ENCODE measurements at regions not wholly inside any gene's neighbourhood (a gene's known extent, or its start where the extent isn't known, plus 50 kb on each side); places are given as distances from the start of the nearest gene placed in this dataset.

DNA sequence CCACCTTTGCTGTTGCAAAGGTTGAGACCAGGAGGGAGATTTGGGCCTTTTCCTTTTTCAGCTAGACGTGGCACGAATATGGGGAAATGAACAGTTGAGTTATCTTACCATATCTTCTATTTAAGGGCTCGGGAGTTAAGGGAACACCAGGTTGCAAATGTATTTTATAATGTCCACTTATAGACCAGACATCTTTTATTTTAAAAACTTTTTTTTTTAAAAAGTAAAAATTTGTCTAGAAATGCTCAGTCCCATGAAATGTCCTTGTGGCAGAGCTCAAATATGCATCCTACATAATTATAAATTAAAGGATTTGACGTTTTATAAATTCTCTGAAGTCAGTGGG lies 103.6 kb upstream of the VEPH1 start:
- Histone ChIP-seq H3K4me2 (peak overlapping the region; percentile 54; the same call in 2 of the 3 replicates), H3K9me3 (no peaks in the 10 kb centered on the region), H3K4me3 (no peak overlapping the region), H3K4me1 (no peaks in the 10 kb centered on the region), H3K27ac (no peak overlapping the region)
- CTCF ChIA-PET = interaction anchor here (0.7 to 5.7 kb wide), 30 partner anchors 9 to 1183 kb away, joined by 3 to 28 read pairs (median 4); partner anchors contain the start of gene RSRC1
- no peak for TF ChIP-seq KDM1A (IDR thresholded peaks at IDR 0.05; ENCODE audit: low read depth)
- TF ChIP-seq POLR2A (IDR thresholded peaks at IDR 0.05; ENCODE audit: low read length) = no peak
- TF ChIP-seq SREBF2 (IDR thresholded peaks at IDR 0.05) = no peak
- no peak for TF ChIP-seq CBX2 (IDR thresholded peaks at IDR 0.05; ENCODE audit: borderline replicate concordance, low read depth)
- TF ChIP-seq, protein P1, sequence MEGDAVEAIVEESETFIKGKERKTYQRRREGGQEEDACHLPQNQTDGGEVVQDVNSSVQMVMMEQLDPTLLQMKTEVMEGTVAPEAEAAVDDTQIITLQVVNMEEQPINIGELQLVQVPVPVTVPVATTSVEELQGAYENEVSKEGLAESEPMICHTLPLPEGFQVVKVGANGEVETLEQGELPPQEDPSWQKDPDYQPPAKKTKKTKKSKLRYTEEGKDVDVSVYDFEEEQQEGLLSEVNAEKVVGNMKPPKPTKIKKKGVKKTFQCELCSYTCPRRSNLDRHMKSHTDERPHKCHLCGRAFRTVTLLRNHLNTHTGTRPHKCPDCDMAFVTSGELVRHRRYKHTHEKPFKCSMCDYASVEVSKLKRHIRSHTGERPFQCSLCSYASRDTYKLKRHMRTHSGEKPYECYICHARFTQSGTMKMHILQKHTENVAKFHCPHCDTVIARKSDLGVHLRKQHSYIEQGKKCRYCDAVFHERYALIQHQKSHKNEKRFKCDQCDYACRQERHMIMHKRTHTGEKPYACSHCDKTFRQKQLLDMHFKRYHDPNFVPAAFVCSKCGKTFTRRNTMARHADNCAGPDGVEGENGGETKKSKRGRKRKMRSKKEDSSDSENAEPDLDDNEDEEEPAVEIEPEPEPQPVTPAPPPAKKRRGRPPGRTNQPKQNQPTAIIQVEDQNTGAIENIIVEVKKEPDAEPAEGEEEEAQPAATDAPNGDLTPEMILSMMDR (IDR thresholded peaks at IDR 0.05) = peak; percentile 24; the same call in 1 of the 3 replicates
- TF ChIP-seq ZC3H11A (IDR thresholded peaks at IDR 0.05) = no peak
- ATAC-seq = no peak
- 48% methylated on average over 4 of the region's 4 CpGs for WGBS (ENCODE audit: missing lambda C conversion rate)
- DNase-seq (ENCODE audit: low read depth in 1 of 2, low spot score in 1 of 2) = no peak
- no peak for FAIRE-seq
- POLR2A ChIA-PET = interaction anchor here (1.0 kb wide), 1 partner anchor 503 kb away, joined by 4 read pairs; the partner anchor contains the start of gene RSRC1

DNA sequence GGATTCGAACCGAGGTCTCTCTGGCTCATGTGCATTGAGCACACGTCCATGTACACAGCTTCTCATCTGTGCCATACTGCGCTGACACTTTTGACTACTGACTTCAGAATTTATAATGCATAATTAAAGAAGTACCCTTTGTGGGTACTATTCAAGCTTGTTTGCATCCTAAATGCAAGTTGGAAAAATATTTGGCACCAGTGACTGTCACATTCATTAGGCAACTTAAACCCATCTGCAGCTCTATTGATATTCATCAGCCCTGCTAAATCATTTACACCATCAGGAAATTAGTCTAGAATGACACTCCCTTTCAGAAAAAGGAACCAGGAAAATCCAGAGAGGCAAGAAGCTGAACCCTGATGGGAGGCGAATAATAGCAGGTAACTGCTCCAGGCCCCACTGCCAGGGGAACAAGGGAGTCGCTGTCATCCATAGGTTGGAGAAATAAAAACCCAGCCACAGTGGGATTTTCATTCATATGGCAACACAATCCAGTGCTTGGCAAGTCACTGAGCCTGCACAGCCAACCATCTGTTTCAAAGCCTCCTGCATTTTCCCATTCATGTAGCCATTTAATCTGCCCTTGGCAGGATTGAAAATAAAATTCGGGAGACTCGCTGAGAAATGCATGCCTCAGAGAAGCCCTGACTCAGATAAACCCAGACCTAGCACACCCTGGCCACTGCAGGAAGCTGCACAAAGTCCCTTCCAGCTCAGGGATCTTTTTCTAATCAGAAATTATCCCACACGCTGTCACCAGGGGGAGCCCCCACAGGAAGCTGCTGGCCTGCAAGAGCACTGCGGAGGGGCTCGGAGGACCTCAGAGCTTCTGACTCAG lies 103.0 kb upstream of the VEPH1 start:
- 31% methylated on average over 11 of the region's 11 CpGs for WGBS (ENCODE audit: missing lambda C conversion rate)
- H3K4me1 ChIP-seq = no peaks in the 10 kb centered on the region
- FAIRE-seq (no peak), ATAC-seq (peak; percentile 94 to 99), DNase-seq (ENCODE audit: low read depth in 1 of 2, low spot score in 1 of 2) (peak; percentile 64 to 70)
- CTCF ChIA-PET = interaction anchor here (0.7 to 5.7 kb wide), 33 partner anchors 8 to 1183 kb away, joined by 3 to 28 read pairs (median 4); partner anchors contain the start of genes GFM1 and RSRC1
- POLR2A ChIA-PET = interaction anchor here (1.0 kb wide), 1 partner anchor 504 kb away, joined by 4 read pairs; the partner anchor contains the start of gene RSRC1
- TF ChIP-seq POLR2AphosphoS2 (conservative IDR thresholded peaks at IDR 0.05; ENCODE audit: low read length) = no peak
- no peak for TF ChIP-seq RARB (CRISPR knock-in tag; IDR thresholded peaks at IDR 0.05)
- TF ChIP-seq, protein P1 (IDR thresholded peaks at IDR 0.05) = peak; percentile 66
- TF ChIP-seq HDAC2 (IDR thresholded peaks at IDR 0.05) = no peak
- TF ChIP-seq, protein P2, sequence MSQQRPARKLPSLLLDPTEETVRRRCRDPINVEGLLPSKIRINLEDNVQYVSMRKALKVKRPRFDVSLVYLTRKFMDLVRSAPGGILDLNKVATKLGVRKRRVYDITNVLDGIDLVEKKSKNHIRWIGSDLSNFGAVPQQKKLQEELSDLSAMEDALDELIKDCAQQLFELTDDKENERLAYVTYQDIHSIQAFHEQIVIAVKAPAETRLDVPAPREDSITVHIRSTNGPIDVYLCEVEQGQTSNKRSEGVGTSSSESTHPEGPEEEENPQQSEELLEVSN (IDR thresholded peaks at IDR 0.05; ENCODE audit: borderline replicate concordance, low read depth) = no peak
- TF ChIP-seq RAD21 (conservative IDR thresholded peaks at IDR 0.05 in 1 of 2, IDR thresholded peaks at IDR 0.05 in 1 of 2) = peak; percentile 48 to 57; a peak in 4 of 5 replicates
- TF ChIP-seq HOXB5 (CRISPR knock-in tag; IDR thresholded peaks at IDR 0.05) = no peak
- TF ChIP-seq, protein P3, sequence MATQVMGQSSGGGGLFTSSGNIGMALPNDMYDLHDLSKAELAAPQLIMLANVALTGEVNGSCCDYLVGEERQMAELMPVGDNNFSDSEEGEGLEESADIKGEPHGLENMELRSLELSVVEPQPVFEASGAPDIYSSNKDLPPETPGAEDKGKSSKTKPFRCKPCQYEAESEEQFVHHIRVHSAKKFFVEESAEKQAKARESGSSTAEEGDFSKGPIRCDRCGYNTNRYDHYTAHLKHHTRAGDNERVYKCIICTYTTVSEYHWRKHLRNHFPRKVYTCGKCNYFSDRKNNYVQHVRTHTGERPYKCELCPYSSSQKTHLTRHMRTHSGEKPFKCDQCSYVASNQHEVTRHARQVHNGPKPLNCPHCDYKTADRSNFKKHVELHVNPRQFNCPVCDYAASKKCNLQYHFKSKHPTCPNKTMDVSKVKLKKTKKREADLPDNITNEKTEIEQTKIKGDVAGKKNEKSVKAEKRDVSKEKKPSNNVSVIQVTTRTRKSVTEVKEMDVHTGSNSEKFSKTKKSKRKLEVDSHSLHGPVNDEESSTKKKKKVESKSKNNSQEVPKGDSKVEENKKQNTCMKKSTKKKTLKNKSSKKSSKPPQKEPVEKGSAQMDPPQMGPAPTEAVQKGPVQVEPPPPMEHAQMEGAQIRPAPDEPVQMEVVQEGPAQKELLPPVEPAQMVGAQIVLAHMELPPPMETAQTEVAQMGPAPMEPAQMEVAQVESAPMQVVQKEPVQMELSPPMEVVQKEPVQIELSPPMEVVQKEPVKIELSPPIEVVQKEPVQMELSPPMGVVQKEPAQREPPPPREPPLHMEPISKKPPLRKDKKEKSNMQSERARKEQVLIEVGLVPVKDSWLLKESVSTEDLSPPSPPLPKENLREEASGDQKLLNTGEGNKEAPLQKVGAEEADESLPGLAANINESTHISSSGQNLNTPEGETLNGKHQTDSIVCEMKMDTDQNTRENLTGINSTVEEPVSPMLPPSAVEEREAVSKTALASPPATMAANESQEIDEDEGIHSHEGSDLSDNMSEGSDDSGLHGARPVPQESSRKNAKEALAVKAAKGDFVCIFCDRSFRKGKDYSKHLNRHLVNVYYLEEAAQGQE (IDR thresholded peaks at IDR 0.05) = no peak
- TF ChIP-seq FOXS1 (CRISPR knock-in tag; IDR thresholded peaks at IDR 0.05) = no peak
- peak; percentile 74 for TF ChIP-seq SMC3 (IDR thresholded peaks at IDR 0.05)
- no peak overlapping the region for H3K4me3 ChIP-seq
- no peaks in the 10 kb centered on the region for H3K9me3 ChIP-seq
- H3K27ac ChIP-seq = no peak overlapping the region
- peak overlapping the region; percentile 54; the same call in 2 of the 3 replicates for H3K4me2 ChIP-seq
